GM18951 (cell line): ENCODE measurements at regions not wholly inside any gene's neighbourhood (a gene's known extent, or its start where the extent isn't known, plus 50 kb on each side); places are given as distances from the start of the nearest gene placed in this dataset.

ENCODE experiments used
- POLR2A ChIP-seq: IDR thresholded peaks from 4 replicates; pipeline ENCODE4 v1.6.1; 2011; ENCODE audit warnings: mild to moderate bottlenecking; ENCODE audit not compliant: insufficient read length, insufficient read depth; ENCODE audit errors: extremely low read depth
- in situ Hi-C: fragments of 300-500 bp; cut with MboI; formaldehyde crosslinking; loops from one replicate; pipeline ENCODE4 v1.12.0; 2022; ENCODE audit warnings: low sequenced_read_pairs, mixed read lengths, inconsistent platforms; ENCODE audit not compliant: unreplicated experiment

DNA sequence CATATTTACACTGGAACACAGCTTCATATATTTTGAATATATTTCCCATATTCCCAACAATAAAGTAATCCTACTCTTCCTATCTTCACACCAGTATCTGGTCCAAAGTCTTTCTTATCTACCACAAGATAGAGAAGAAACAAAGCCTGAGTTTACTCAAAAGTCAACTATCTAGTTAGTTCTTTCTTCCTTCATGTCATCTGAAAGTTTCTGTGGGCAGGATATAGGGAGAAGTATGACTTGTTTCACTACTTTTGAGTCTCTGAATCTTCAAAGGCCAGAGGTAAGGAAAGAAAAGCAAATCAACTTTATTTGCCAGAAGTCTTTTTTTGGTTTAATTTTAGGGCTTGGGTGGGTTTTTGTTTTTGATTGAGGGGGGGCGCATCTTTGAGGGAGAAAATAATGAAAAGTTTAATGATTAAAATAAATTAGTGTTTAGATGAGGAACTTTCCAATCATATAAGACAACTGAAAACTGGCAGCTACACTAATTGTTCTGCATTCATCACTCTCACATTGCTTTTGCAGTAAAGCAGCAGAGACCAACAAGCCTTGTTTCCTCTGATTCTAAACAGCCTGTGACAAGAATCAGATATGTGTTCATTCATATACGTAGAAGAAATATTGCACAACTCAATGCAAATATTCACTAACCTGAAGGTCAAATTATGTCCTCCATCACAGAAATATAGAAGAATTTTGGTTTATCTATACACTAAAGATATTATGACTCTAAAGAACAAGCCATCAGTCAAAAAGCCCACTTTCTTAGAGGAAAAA is 421.4 kb downstream of the SHQ1 start:
- no peak for TF ChIP-seq POLR2A

DNA sequence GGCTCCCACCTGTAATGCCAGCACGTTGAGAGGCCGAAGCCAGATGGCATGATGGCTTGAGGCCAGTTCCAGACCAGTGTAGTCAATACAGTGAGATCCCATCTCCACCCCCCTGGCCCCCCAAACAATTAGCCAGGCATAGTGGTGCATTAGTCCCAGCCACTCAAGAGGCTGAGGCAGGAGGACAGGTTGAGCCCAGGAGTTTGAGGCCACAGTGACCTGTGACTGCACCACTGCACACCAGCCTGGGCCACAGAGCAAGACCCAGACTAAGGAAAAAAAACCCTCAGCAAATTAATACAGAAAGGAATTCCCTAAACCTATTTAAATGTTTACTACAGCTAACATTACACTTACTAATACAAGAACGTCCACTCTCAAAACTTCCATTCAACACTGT is 424.6 kb downstream of the SHQ1 start:
- no peak for TF ChIP-seq POLR2A
- in situ Hi-C loops = no loop called here

More for the DNA sequence above, 421.4 kb downstream of the SHQ1 start:
- in situ Hi-C loops = no loop called here

- no peak for TF ChIP-seq POLR2A
- in situ Hi-C loops = no loop called here
These were observed 426.5 kb downstream of the SHQ1 start for GRCh38 chr3:72421786-72422185.

DNA sequence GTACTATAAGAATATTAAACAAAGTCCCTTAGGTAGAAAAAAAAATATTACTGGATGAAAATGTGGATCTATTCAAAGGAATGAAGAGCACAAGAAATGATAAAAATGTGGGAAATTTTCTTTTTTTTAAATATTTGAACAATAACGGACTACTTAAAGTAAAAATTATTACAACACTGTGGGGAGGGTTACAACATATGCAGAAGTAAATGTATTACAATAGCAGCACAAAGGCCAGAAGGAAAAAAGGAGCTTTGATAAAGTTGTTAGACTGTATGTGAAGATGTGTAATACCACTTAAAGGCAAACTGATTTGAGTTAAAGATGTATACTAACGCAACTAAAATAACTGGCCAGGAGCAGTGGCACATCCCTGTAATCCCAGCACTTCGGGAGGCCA is 427.1 kb downstream of the SHQ1 start:
- TF ChIP-seq POLR2A = no peak
- in situ Hi-C loops = no loop called here

GRCh38 chr3:72418856-72419255 is 429.4 kb downstream of the SHQ1 start:
- TF ChIP-seq POLR2A = no peak
- in situ Hi-C loops = no loop called here

DNA sequence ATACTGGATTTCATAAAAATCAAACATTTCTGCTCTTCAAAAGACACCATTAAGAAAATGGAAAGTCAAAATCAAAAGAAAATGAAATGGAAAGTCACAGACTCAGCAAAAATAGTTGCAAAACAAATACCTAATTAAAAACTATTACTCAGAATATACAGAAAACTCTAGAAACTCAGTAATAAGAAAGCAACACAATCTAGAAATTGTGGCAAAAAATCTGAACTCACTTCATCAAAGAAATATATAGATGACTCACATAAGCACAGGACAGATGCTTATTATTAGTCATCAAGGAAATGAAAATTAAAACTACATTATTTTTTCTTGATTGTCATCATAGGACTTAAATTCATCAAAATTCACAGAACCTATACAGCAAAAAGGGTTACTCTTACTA is 430.0 kb downstream of the SHQ1 start:
- in situ Hi-C loops = no loop called here
- TF ChIP-seq POLR2A = no peak

- TF ChIP-seq POLR2A = no peak
These were observed 433.7 kb downstream of the SHQ1 start for GRCh38 chr3:72414481-72415016.

DNA sequence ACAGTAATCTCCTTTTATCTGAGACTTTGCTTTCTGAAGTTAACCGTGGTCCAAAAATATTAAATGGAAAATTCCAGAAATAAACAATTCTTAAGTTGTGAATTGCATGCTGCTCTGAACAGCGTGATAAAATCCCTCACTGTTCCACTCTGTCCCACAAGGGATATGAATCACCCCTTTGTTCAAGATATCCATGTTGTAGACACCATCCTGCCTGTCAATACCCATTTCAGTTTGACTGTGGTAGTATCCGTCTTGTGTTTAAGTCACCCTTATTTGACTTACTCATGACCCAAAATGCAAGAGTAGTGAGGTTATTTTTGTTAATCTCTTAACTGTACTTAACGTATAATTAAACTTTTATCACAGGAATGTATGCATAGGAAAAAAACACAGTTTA is 435.0 kb downstream of the SHQ1 start:
- in situ Hi-C loops = no loop called here
- no peak for TF ChIP-seq POLR2A

More at GRCh38 chr3:72414481-72415016, 433.7 kb downstream of the SHQ1 start:
- in situ Hi-C loops = no loop called here

DNA sequence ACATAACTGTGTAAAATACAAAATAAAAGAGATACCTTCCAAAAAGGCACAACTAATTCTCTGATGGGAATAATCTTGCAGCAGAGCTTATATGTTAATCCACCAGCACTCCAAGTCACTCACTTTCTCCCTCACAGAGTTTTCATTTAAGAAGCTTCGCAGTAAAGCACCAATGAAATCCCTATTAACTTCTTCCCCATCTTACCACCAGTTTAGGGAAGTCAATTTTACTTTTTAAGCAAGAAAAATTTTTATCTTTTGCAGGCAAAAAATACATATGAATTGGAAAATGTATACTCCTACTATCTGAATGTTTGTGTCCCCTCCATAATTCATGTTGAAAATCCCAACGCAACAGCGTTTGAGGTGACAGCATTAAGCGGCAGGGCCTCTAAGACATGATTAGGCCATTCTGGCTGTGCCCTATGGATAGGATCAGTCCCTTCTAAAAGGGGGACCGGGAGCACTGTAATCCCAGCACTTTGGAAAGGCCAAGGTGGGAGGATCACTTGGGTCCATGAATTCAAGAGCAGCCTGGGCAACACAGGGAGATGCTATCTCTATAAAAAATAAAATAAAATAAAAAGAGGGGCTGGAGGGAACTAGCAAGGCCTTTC is 435.8 kb downstream of the SHQ1 start:
- TF ChIP-seq POLR2A = no peak
- in situ Hi-C loops = no loop called here

- no peak for TF ChIP-seq POLR2A
- in situ Hi-C loops = no loop called here
These were observed 436.4 kb downstream of the SHQ1 start for GRCh38 chr3:72411843-72412242.

DNA sequence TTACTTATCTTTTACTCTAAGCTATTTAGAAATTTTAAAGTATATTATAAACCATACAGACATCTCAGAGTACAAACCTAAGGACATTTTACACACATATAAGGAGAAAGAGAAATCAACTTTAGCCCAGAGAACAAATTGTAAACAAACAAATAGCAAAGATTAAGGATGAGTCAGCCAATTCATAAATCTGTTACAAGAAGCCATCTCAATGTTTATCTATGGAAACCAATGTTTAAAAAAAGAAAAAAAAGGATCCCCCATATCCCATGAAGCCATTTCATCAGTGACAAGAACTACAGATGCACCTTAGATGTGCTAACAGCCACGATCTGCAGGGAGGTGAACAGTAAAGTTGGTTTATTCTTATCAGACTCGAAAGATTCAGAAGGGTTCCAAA is 437.1 kb downstream of the SHQ1 start:
- in situ Hi-C loops = no loop called here
- no peak for TF ChIP-seq POLR2A

DNA sequence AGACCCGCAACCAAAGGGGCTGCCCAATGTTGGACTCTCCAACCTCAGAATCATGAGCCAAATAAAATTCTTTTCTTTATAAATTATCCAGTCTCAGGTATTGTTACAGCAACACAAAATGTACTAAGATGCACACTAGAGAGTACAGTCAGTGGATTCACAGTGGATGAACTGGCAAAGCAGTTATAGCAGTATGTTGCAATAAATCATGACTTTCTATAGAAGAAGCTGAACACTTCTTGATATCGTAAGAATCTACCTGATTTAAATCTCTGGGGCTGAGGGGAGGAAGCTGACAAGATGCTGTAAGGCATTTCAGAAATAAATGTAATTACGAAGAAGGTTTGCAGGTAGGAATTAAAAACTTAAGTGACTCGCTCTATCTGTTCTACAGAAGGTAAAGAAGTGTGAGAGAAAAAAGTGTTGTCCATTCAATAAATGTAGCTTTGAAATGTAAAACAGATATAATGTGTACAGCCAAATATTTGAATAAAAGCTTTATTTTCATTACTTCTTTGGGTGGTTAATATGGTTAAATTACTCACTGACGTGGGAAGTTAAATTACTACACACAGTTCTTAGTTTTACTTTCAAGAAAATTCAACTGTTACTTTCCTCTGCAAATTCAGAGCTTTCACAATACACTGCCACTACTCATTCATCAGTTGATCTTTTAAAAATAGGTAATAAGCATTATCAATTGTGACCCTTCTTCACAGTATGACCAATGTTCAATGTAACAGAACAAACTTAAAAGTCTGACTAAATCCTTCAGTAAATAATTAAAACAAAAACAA is 439.1 kb downstream of the SHQ1 start:
- no peak for TF ChIP-seq POLR2A
- in situ Hi-C loops = no loop called here

DNA sequence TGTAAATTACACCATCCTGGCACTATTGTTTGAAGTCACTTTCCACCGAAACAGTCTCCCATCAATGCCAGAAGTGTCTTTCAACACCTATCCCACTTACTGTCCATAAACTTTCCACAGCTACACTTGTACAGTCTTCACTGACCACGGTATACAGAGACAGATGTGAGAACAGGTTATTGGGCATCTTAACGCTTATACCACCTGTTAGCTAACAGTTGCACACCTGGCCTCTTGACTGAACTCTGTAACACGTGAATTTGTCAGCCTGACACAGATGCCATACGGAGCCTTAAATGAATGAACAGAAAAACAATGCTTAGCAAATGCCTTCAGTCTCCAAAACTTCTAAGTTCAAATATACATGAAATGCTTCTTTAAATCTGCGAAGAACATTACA is 440.5 kb downstream of the SHQ1 start:
- no peak for TF ChIP-seq POLR2A
- in situ Hi-C loops = no loop called here
